ENCODE measurements at regions not wholly inside any gene's neighbourhood (a gene's known extent, or its start where the extent isn't known, plus 50 kb on each side); places are given as distances from the start of the nearest gene placed in this dataset.

DNA sequence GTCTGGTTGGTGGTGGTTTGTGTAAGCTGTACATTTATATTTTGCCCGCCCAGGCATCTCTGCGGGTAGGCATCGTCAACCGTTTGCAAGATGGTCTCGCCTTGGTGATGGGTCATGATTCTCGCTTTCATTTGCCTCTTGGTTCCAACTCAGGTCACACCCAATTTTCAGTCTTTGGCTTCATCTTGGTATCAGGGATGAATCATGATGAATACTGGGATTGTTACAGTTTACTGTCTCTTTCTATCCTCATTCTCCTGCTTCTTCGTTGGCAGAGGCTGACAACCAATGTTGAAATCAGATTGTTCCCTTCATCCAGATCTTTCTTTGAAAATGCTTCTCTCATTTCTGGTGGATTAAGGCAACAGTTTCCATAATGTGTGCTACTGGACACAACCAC lies 129.7 kb upstream of the KAZN start:
- TF ChIP-seq, protein P1, sequence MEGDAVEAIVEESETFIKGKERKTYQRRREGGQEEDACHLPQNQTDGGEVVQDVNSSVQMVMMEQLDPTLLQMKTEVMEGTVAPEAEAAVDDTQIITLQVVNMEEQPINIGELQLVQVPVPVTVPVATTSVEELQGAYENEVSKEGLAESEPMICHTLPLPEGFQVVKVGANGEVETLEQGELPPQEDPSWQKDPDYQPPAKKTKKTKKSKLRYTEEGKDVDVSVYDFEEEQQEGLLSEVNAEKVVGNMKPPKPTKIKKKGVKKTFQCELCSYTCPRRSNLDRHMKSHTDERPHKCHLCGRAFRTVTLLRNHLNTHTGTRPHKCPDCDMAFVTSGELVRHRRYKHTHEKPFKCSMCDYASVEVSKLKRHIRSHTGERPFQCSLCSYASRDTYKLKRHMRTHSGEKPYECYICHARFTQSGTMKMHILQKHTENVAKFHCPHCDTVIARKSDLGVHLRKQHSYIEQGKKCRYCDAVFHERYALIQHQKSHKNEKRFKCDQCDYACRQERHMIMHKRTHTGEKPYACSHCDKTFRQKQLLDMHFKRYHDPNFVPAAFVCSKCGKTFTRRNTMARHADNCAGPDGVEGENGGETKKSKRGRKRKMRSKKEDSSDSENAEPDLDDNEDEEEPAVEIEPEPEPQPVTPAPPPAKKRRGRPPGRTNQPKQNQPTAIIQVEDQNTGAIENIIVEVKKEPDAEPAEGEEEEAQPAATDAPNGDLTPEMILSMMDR (conservative IDR thresholded peaks at IDR 0.05), result no peak
- Mint-ChIP-seq H3K36me3 (no peaks in the 10 kb centered on the region), H3K4me3 (no peak overlapping the region), H3K27ac (no peak overlapping the region), H3K9me3 (peaks cover 4% of the 10 kb centered on the region), H3K4me1 (ENCODE audit: unreplicated experiment) (peaks cover 12% of the 10 kb centered on the region), H3K27me3 (no peaks in the 10 kb centered on the region)
- DNase-seq (ENCODE audit: extremely low spot score, unreplicated experiment), result no peak

- no peaks in the 10 kb centered on the region for H3K36me3 Mint-ChIP-seq
- peaks cover 5% of the 10 kb centered on the region for H3K4me1 Mint-ChIP-seq (ENCODE audit: unreplicated experiment)
- peaks cover 7% of the 10 kb centered on the region for H3K27me3 Mint-ChIP-seq
- H3K4me3 Mint-ChIP-seq, result no peak overlapping the region
- no peak for DNase-seq (ENCODE audit: extremely low spot score, unreplicated experiment)
- TF ChIP-seq, protein P1 (conservative IDR thresholded peaks at IDR 0.05), result no peak
- no peak overlapping the region for H3K27ac Mint-ChIP-seq
- peaks cover 3% of the 10 kb centered on the region for H3K9me3 Mint-ChIP-seq
These were observed 127.7 kb upstream of the KAZN start for GRCh38 chr1:14470802-14471201.

DNA sequence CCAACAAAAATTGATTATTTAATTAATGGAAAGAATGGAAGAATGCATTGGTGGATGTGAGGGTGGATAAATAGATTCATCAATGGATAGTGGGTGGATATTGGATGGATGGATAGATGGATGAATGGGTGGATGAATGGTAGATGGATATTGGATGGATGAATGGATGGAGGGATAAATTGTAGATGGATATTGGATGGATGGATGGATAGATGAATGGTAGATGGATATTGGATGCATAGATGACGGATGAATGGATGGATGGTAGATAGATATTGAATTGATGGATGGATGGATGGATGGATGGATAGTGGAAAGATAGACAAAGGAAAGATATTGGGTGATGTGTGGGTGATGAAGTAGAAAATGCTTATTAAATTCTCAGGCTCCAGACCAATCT lies 123.6 kb upstream of the KAZN start:
- no peaks in the 10 kb centered on the region for H3K4me1 Mint-ChIP-seq (ENCODE audit: unreplicated experiment)
- no peak overlapping the region for H3K27ac Mint-ChIP-seq
- no peak overlapping the region for H3K4me3 Mint-ChIP-seq
- DNase-seq (ENCODE audit: extremely low spot score, unreplicated experiment), result no peak
- TF ChIP-seq, protein P1 (conservative IDR thresholded peaks at IDR 0.05), result no peak
- peaks cover 11% of the 10 kb centered on the region for H3K27me3 Mint-ChIP-seq
- no peaks in the 10 kb centered on the region for H3K9me3 Mint-ChIP-seq
- H3K36me3 Mint-ChIP-seq, result no peaks in the 10 kb centered on the region

DNA sequence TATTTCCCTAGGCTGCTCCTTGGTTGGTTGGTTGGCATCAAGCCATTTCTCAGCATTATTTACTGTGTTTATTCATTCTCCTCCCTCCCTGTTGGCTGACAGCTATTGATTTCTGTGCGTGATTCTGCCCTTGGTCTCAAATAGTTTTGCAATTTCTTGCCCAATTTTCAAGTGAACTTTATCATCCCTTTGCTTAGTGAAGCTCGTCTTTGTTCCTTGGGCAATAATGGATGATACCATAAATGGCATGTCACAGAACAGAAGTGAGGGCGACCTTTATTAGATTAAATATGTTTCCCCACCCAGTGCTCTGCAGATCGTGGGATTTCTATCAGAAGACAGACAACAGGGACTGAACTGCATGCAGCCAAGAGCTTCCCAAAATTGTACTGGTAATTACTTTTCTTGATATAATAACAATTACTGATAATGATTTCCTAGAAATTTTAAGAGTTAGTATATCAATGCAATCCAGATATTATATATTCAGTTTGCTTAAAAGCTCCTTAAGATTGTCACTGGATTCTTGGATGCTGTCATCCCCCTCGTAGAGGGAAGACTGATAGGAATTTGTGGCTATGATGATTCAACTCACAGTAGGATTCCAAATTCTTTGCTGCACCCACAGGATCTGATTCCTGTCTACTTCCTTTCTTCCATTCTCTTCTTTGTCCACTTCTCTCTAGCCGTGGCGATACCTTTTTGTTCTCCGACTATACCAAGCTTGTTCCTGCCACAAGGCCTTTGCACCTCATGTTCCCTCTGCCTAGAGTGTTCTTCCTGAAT lies 122.1 kb upstream of the KAZN start:
- no peak overlapping the region for H3K27ac Mint-ChIP-seq
- no peaks in the 10 kb centered on the region for H3K36me3 Mint-ChIP-seq
- peaks cover 11% of the 10 kb centered on the region for H3K27me3 Mint-ChIP-seq

GRCh38 chr1:14478120-14478519 lies 120.4 kb upstream of the KAZN start:
- Mint-ChIP-seq H3K27ac (no peak overlapping the region), H3K36me3 (no peaks in the 10 kb centered on the region), H3K4me3 (no peak overlapping the region), H3K9me3 (no peaks in the 10 kb centered on the region), H3K4me1 (ENCODE audit: unreplicated experiment) (no peaks in the 10 kb centered on the region), H3K27me3 (peaks cover 11% of the 10 kb centered on the region)
- TF ChIP-seq, protein P1 (conservative IDR thresholded peaks at IDR 0.05), result no peak
- DNase-seq (ENCODE audit: extremely low spot score, unreplicated experiment), result no peak

More for the DNA sequence above, 122.1 kb upstream of the KAZN start:
- Mint-ChIP-seq H3K4me1 (ENCODE audit: unreplicated experiment) (no peaks in the 10 kb centered on the region), H3K4me3 (no peak overlapping the region), H3K9me3 (no peaks in the 10 kb centered on the region)
- TF ChIP-seq, protein P1 (conservative IDR thresholded peaks at IDR 0.05), result no peak
- no peak for DNase-seq (ENCODE audit: extremely low spot score, unreplicated experiment)

Data from type B pancreatic cell (in vitro differentiated cells).